IMR-90 (cell line): ENCODE measurements at regions not wholly inside any gene's neighbourhood (a gene's known extent, or its start where the extent isn't known, plus 50 kb on each side); places are given as distances from the start of the nearest gene placed in this dataset.

Experiments
- BHLHE40 ChIP-seq: fragments of 150-350 bp; IDR thresholded peaks from 2 replicates; pipeline ENCODE4 v1.6.1; 2016; ENCODE audit warnings: mild to moderate bottlenecking, low read depth, low read length
- CEBPB ChIP-seq: IDR thresholded peaks from 2 replicates; pipeline ENCODE4 v1.6.1; 2012; ENCODE audit warnings: low read depth, low read length, improper control_type of control experiment
- MAZ ChIP-seq: IDR thresholded peaks from 2 replicates; pipeline ENCODE4 v1.6.1; 2012; ENCODE audit warnings: low read depth, mild to moderate bottlenecking, low read length, improper control_type of control experiment, moderate library complexity, borderline replicate concordance
- NFE2L2 ChIP-seq: fragments of 150-350 bp; IDR thresholded peaks from 2 replicates; pipeline ENCODE4 v1.6.1; 2016; ENCODE audit warnings: low read depth, mild to moderate bottlenecking, low read length
- POLR2A ChIP-seq: IDR thresholded peaks from 2 replicates; pipeline ENCODE4 v1.6.1; 2012; ENCODE audit warnings: mild to moderate bottlenecking, low read depth, low read length
- RAD21 ChIP-seq: IDR thresholded peaks from 2 replicates; pipeline ENCODE4 v1.6.1; 2012; ENCODE audit warnings: low read length, improper control_type of control experiment
- SMC3 ChIP-seq: fragments of 150-350 bp; IDR thresholded peaks from 2 replicates; pipeline ENCODE4 v1.6.1; 2016; ENCODE audit warnings: low read depth, mild to moderate bottlenecking, antibody characterized with exemption, low read length, moderate library complexity
- TF ChIP-seq, protein P1 (sequence below): conservative IDR thresholded peaks from 2 replicates; pipeline ENCODE4 v1.5.1; 2012; ENCODE audit warnings: mild to moderate bottlenecking, low read depth, low read length, improper control_type of control experiment
- TF ChIP-seq, protein P2 (sequence below): fragments of 150-350 bp; IDR thresholded peaks from 2 replicates; pipeline ENCODE4 v1.6.1; 2017; ENCODE audit warnings: mild to moderate bottlenecking, antibody characterized with exemption, low read length, low read depth
- TF ChIP-seq, protein P3 (sequence below): fragments of 150-350 bp; IDR thresholded peaks from 2 replicates; pipeline ENCODE4 v1.6.1; 2016; ENCODE audit warnings: low read depth, mild to moderate bottlenecking, low read length, moderate library complexity, borderline replicate concordance

DNA sequence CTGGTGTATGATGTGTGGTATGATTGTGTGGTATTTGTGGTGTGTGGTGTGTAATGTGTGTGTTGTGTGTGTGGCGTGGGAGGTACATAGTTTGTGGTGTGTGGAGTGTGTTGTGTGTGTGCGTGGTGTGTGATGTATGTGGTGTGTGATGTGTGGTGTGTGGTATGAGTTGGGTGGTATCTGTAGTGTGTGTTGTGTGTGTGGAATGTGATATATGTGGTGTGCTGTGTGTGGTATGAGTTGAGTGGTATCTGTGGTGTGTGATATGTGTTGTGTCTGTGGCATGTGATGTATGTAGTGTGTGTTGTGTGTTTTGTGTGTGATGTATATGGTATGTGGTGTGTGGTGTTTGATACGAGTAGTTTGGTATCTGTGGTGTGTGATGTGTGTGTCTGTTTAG lies 272.5 kb upstream of the IRX1 start:
- TF ChIP-seq, protein P1, sequence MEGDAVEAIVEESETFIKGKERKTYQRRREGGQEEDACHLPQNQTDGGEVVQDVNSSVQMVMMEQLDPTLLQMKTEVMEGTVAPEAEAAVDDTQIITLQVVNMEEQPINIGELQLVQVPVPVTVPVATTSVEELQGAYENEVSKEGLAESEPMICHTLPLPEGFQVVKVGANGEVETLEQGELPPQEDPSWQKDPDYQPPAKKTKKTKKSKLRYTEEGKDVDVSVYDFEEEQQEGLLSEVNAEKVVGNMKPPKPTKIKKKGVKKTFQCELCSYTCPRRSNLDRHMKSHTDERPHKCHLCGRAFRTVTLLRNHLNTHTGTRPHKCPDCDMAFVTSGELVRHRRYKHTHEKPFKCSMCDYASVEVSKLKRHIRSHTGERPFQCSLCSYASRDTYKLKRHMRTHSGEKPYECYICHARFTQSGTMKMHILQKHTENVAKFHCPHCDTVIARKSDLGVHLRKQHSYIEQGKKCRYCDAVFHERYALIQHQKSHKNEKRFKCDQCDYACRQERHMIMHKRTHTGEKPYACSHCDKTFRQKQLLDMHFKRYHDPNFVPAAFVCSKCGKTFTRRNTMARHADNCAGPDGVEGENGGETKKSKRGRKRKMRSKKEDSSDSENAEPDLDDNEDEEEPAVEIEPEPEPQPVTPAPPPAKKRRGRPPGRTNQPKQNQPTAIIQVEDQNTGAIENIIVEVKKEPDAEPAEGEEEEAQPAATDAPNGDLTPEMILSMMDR = no peak
- TF ChIP-seq POLR2A (no peak), RAD21 (no peak), MAZ (no peak), BHLHE40 (no peak), SMC3 (no peak), NFE2L2 (no peak), CEBPB (no peak)
- TF ChIP-seq, protein P2, sequence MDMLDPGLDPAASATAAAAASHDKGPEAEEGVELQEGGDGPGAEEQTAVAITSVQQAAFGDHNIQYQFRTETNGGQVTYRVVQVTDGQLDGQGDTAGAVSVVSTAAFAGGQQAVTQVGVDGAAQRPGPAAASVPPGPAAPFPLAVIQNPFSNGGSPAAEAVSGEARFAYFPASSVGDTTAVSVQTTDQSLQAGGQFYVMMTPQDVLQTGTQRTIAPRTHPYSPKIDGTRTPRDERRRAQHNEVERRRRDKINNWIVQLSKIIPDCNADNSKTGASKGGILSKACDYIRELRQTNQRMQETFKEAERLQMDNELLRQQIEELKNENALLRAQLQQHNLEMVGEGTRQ = no peak
- TF ChIP-seq, protein P3, sequence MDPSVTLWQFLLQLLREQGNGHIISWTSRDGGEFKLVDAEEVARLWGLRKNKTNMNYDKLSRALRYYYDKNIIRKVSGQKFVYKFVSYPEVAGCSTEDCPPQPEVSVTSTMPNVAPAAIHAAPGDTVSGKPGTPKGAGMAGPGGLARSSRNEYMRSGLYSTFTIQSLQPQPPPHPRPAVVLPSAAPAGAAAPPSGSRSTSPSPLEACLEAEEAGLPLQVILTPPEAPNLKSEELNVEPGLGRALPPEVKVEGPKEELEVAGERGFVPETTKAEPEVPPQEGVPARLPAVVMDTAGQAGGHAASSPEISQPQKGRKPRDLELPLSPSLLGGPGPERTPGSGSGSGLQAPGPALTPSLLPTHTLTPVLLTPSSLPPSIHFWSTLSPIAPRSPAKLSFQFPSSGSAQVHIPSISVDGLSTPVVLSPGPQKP = no peak
